ENCODE measurements at regions not wholly inside any gene's neighbourhood (a gene's known extent, or its start where the extent isn't known, plus 50 kb on each side); places are given as distances from the start of the nearest gene placed in this dataset.

GRCh38 chr3:101074518-101074917 lies 81.3 kb upstream of the ABI3BP start:
- TF ChIP-seq, protein P1, sequence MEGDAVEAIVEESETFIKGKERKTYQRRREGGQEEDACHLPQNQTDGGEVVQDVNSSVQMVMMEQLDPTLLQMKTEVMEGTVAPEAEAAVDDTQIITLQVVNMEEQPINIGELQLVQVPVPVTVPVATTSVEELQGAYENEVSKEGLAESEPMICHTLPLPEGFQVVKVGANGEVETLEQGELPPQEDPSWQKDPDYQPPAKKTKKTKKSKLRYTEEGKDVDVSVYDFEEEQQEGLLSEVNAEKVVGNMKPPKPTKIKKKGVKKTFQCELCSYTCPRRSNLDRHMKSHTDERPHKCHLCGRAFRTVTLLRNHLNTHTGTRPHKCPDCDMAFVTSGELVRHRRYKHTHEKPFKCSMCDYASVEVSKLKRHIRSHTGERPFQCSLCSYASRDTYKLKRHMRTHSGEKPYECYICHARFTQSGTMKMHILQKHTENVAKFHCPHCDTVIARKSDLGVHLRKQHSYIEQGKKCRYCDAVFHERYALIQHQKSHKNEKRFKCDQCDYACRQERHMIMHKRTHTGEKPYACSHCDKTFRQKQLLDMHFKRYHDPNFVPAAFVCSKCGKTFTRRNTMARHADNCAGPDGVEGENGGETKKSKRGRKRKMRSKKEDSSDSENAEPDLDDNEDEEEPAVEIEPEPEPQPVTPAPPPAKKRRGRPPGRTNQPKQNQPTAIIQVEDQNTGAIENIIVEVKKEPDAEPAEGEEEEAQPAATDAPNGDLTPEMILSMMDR (IDR thresholded peaks at IDR 0.05): no peak
- TF ChIP-seq EZH2 (IDR thresholded peaks at IDR 0.05): no peak

All from neural progenitor cell (in vitro differentiated cells).